ENCODE measurements at regions not wholly inside any gene's neighbourhood (a gene's known extent, or its start where the extent isn't known, plus 50 kb on each side); places are given as distances from the start of the nearest gene placed in this dataset.

DNA sequence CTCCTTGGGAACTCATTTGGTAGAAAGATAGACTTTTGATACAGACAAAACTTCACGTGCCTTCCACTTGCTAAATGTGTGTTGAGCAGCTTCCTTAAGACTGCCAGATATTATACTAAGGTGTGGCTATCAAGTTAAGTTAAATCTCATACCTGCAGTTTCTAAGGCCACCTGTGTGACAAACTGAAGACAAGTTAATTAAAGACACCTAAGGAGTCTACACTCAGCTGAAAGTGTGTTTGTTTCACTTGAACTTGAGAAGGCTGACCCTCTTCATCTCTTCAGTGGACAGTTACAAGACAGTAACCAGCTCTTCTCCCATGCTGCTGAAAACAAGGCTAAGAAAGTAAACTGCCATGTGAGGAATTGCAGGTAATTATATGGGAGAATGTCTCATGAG, 124.0 kb downstream of the NPY start:
- TF ChIP-seq, protein P1, sequence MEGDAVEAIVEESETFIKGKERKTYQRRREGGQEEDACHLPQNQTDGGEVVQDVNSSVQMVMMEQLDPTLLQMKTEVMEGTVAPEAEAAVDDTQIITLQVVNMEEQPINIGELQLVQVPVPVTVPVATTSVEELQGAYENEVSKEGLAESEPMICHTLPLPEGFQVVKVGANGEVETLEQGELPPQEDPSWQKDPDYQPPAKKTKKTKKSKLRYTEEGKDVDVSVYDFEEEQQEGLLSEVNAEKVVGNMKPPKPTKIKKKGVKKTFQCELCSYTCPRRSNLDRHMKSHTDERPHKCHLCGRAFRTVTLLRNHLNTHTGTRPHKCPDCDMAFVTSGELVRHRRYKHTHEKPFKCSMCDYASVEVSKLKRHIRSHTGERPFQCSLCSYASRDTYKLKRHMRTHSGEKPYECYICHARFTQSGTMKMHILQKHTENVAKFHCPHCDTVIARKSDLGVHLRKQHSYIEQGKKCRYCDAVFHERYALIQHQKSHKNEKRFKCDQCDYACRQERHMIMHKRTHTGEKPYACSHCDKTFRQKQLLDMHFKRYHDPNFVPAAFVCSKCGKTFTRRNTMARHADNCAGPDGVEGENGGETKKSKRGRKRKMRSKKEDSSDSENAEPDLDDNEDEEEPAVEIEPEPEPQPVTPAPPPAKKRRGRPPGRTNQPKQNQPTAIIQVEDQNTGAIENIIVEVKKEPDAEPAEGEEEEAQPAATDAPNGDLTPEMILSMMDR (IDR thresholded peaks at IDR 0.05): no peak

DNA sequence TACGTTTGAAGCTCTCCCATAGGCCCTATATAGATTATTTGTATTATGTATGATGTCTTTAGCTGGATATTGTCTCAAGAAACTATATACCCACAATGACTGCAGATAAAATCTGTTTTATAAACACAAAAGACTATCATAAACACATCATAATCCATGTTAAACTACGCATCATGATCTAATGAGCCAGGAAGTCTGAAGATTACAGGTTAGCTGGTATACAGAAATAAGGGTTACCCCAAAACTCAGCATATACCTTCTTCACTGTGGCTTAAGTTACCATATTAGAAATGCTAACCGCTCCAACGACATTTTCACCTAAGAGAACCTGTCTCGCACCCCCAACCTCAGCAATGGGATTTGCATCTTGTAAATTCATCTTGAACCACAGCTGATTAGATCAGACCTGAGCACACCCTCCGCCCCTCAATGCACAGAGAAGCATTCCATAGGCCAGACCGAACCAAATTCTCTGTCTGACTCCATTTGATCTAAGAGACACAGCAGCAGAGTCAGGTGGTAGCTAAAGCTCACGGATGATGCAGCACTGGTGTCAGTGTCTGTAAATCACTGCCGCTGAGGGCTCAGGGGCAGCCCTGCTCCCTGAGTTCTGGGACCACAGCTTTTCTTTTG, 124.9 kb downstream of the NPY start:
- TF ChIP-seq, protein P1 (IDR thresholded peaks at IDR 0.05): no peak

DNA sequence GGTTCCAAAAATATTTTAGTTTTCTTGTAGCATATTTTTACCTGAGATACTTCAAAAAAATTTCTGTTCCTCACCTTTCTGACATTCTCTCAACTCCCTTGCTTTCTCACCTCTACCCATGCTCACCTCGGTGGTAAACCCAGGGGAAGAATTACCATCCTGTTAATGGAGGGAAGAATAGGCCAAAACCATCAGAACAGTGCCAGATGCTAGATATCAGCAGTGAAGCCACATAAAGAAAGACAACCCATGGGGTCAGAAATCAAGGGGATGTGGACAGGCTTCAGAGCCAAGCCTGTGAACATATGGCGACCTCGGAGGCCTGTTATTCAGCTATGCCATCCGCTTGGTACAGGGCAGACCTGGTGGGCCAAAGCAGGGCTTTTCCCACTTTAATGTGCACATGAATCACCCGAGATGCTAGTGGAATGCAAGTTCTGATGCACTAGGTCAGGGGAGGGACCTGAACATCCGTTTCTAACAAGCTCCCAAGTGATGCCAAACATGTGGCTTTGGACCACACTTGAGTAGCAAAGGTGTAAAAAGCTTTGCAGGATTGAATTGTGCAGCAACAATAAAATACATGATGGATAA, 125.5 kb downstream of the NPY start:
- TF ChIP-seq, protein P1 (IDR thresholded peaks at IDR 0.05): no peak

DNA sequence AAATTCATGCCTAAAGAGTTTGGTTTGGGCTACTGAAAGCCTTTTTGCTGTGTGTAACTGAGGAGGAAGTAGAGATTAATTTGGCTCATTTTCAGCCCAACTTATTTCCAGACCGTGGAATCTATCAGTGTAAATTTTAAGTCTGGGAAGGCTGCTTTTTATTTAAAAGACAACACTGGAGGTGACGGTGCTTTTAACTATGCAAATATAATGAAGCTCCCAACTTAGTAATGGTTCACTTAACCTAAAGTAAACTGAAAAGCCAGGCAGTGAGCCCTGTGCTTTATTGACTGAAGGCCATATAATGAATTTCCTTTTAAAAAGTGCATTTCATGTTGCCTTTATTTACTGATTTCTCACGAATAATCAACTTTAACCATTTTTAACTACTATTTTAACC, 127.2 kb downstream of the NPY start:
- TF ChIP-seq, protein P1 (IDR thresholded peaks at IDR 0.05): no peak

DNA sequence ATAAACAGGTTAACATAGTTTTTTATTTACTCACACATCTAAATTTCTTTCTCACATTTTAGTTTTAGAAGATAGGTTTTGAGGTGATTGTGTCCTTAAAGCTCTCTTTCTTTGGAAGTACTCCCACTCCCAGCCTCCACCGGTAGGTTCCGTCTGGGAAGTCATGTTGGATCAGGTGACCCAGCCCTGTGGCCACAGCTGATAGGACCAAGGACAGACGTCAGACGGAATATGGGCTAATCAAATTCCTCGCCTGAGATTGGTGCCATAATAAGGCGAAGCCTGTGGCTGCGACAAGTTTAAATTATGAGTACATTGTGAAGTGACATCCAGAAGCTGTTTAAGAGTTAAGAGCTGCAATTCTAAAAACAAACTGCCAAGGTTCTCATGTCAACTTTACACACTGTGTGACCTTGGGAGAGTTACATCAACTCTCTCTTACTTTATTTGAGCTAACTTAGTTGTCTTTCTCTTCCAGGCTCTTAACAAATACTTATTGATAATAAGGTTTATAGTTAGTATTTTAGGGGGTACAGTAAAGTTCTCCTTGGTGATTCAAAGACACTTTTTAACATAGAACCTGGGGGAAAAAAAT, 133.6 kb downstream of the NPY start:
- TF ChIP-seq, protein P1 (IDR thresholded peaks at IDR 0.05): no peak

DNA sequence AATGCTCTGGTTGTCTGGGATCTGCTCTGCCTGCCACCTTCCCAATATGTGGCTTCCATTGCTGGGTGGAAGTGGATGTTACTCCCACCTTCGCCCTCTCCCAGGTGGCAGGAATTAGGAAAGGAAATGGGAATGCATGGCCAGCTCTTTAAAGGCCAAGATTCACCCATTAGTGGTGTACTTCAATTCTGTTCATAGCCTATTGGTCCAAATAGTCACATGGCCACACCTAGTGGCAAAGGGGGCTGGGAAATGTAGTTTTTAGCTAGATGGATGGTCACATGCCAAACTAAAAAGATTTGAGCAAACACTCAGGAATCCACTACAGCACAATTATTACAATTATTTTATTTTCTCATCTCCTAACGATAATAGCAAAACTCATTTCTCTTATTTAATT, 135.1 kb downstream of the NPY start:
- TF ChIP-seq, protein P1 (IDR thresholded peaks at IDR 0.05): no peak

DNA sequence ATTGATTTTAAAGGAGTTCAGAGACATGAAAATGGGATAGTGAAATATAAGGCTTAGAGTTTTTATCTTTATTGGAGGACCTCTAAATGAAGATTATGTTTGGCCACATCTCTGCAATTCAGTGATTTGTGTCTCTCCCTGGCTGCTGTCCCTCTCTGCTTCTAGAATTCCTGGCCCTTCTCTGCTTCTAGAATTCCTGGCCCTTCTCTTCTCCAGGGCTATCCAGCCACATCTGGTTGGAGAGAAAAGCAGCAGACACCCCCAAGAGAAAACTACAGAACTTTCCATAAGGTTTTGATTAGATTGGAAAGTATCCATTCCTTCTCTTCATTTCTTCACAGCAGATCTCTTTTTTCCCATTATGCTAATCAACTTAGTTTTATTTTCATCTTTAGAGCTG, 135.5 kb downstream of the NPY start:
- TF ChIP-seq, protein P1 (IDR thresholded peaks at IDR 0.05): no peak

Measured in LNCAP (cell line).